CD8-positive, alpha-beta memory T cell (primary cell): ENCODE measurements at regions not wholly inside any gene's neighbourhood (a gene's known extent, or its start where the extent isn't known, plus 50 kb on each side); places are given as distances from the start of the nearest gene placed in this dataset.

Source experiments
- CTCF ChIA-PET: fragments of 350-600 bp; sonication (Branson Sonifier 250); formaldehyde crosslinking; loops from one replicate; lab custom pipeline; 2021; ENCODE audit warnings: antibody characterized with exemption; lab: Charles Lee
- POLR2A ChIA-PET: fragments of 350-600 bp; sonication (Branson Sonifier 250); formaldehyde crosslinking; loops from one replicate; lab custom pipeline; 2021; ENCODE audit warnings: antibody characterized with exemption; lab: Charles Lee
- DNase-seq, 5 donors: peaks; one replicate each; pipeline versions ENCODE4 v3.0.0 to v3.0.0-alpha.2; 2020 to 2022; ENCODE audit warnings: mixed read lengths in 1 of 5
- H3K27ac ChIP-seq: one replicate; pipeline ENCODE4 v1.7.0; 2013; ENCODE audit warnings: low read depth, mild to moderate bottlenecking, low read length, moderate library complexity
- H3K27me3 ChIP-seq: 2 replicates; pipeline ENCODE4 v1.7.0; 2013; ENCODE audit warnings: low read length, mild to moderate bottlenecking; ENCODE audit not compliant: insufficient read depth, poor library complexity, severe bottlenecking
- H3K36me3 ChIP-seq: 2 replicates; pipeline ENCODE4 v1.7.0; 2013; ENCODE audit warnings: mild to moderate bottlenecking, low read length, moderate library complexity; ENCODE audit not compliant: insufficient read depth
- H3K4me1 ChIP-seq: 2 replicates; pipeline ENCODE4 v1.7.0; 2013; ENCODE audit warnings: mild to moderate bottlenecking, low read length, moderate library complexity; ENCODE audit not compliant: insufficient read depth
- H3K4me3 ChIP-seq: 2 replicates; pipeline ENCODE4 v1.7.0; 2013; ENCODE audit warnings: mild to moderate bottlenecking, low read length
- H3K9me3 ChIP-seq: 2 replicates; pipeline ENCODE4 v1.7.0; 2013; ENCODE audit warnings: mild to moderate bottlenecking, low read length
- H3K27ac Mint-ChIP-seq, 8 donors: one replicate each; pipeline ENCODE4 v1.8.0; 2020 to 2021; ENCODE audit warnings: mixed read lengths in 8 of 8, mild to moderate bottlenecking in 6 of 8, inconsistent platforms in 3 of 8, moderate library complexity in 3 of 8
- H3K27me3 Mint-ChIP-seq, 2 donors: one replicate each; pipeline ENCODE4 v1.8.0; 2020 to 2021; ENCODE audit warnings: mixed read lengths in 2 of 2, mild to moderate bottlenecking in 1 of 2, moderate library complexity in 1 of 2
- H3K36me3 Mint-ChIP-seq, 3 donors: one replicate each; pipeline ENCODE4 v1.8.0; 2020 to 2021; ENCODE audit warnings: mixed read lengths in 3 of 3, inconsistent platforms in 1 of 3, mild to moderate bottlenecking in 1 of 3
- H3K4me1 Mint-ChIP-seq, 3 donors: one replicate each; pipeline ENCODE4 v1.8.0; 2020 to 2021; ENCODE audit warnings: mixed read lengths in 3 of 3, inconsistent platforms in 1 of 3, mild to moderate bottlenecking in 1 of 3
- H3K4me3 Mint-ChIP-seq, 7 donors: one replicate each; pipeline ENCODE4 v1.8.0; 2020 to 2021; ENCODE audit warnings: mixed read lengths in 7 of 7, mild to moderate bottlenecking in 6 of 7, moderate library complexity in 4 of 7, inconsistent platforms in 2 of 7
- H3K9me3 Mint-ChIP-seq, 5 donors: one replicate each; pipeline ENCODE4 v1.8.0; 2020 to 2022; ENCODE audit warnings: mixed read lengths in 5 of 5, mild to moderate bottlenecking in 3 of 5, moderate library complexity in 2 of 5, inconsistent platforms in 1 of 5

GRCh38 chr14:94989946-94990345, 167.4 kb downstream of the DICER1 start:
- no peak for DNase-seq
- no peak overlapping the region for H3K27ac Mint-ChIP-seq
- POLR2A ChIA-PET: no interaction called here

GRCh38 chr14:94989417-94989816, 167.9 kb downstream of the DICER1 start:
- CTCF ChIA-PET: no interaction called here
- Histone ChIP-seq H3K4me1 (no peaks in the 10 kb centered on the region), H3K27me3 (no peaks in the 10 kb centered on the region), H3K4me3 (no peak overlapping the region), H3K9me3 (no peaks in the 10 kb centered on the region), H3K27ac (no peak overlapping the region), H3K36me3 (no peaks in the 10 kb centered on the region)
- no peaks in the 10 kb centered on the region for H3K36me3 Mint-ChIP-seq
- no peak overlapping the region for H3K27ac Mint-ChIP-seq
- no peaks in the 10 kb centered on the region for H3K4me1 Mint-ChIP-seq
- H3K9me3 Mint-ChIP-seq: peaks cover 4 to 22% (median 13%) of the 10 kb centered on the region in 5 donors
- H3K27me3 Mint-ChIP-seq: peaks cover 16 to 20% of the 10 kb centered on the region in 2 donors
- POLR2A ChIA-PET: no interaction called here
- no peak for DNase-seq
- no peak overlapping the region for H3K4me3 Mint-ChIP-seq

More at GRCh38 chr14:94989946-94990345, 167.4 kb downstream of the DICER1 start:
- H3K4me3 Mint-ChIP-seq: no peak overlapping the region
- no peaks in the 10 kb centered on the region for H3K4me1 Mint-ChIP-seq
- Histone ChIP-seq H3K4me1 (no peaks in the 10 kb centered on the region), H3K4me3 (no peak overlapping the region), H3K27me3 (peaks cover 4% of the 10 kb centered on the region), H3K9me3 (no peaks in the 10 kb centered on the region), H3K36me3 (no peaks in the 10 kb centered on the region), H3K27ac (no peak overlapping the region)
- H3K9me3 Mint-ChIP-seq: peaks cover 4 to 22% (median 13%) of the 10 kb centered on the region in 5 donors
- CTCF ChIA-PET: no interaction called here
- H3K27me3 Mint-ChIP-seq: peaks cover 17% of the 10 kb centered on the region in 2 donors
- H3K36me3 Mint-ChIP-seq: no peaks in the 10 kb centered on the region

DNA sequence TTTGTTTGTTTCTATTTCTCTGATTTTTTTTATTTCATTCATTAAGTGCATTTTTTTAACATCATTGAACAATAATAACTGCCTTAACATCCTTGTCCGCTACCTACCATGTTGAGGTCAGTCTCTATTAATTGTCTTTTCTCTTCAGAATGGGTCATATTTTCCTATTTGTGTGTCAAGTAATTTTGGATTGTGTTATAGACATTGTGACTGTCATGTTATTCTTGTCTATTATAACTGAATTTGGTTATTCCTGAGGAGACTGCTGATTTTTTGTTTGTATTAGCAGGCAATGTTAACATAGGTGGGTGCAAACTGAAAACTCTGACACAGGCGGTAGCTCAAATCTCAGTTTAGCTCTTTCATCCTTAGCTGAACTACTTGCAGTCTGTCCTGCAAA, 169.9 kb downstream of the DICER1 start:
- H3K4me3 ChIP-seq: no peak overlapping the region
- no peaks in the 10 kb centered on the region for H3K4me1 Mint-ChIP-seq
- H3K36me3 Mint-ChIP-seq: peaks cover 0 to 1% (median 0%) of the 10 kb centered on the region in 3 donors
- peaks cover 19 to 21% of the 10 kb centered on the region in 2 donors for H3K27me3 Mint-ChIP-seq
- H3K36me3 ChIP-seq: no peaks in the 10 kb centered on the region
- no peak overlapping the region for H3K27ac ChIP-seq
- peaks cover 10 to 22% (median 17%) of the 10 kb centered on the region in 5 donors for H3K9me3 Mint-ChIP-seq
- H3K9me3 ChIP-seq: no peaks in the 10 kb centered on the region
- H3K4me1 ChIP-seq: no peaks in the 10 kb centered on the region
- ChIA-PET CTCF (no interaction called here), POLR2A (no interaction called here)
- DNase-seq: no peak
- H3K27me3 ChIP-seq: no peaks in the 10 kb centered on the region
- H3K4me3 Mint-ChIP-seq: no peak overlapping the region
- H3K27ac Mint-ChIP-seq: no peak overlapping the region

- ChIA-PET CTCF (no interaction called here), POLR2A (no interaction called here)
- H3K9me3 Mint-ChIP-seq: peaks cover 0 to 8% (median 5%) of the 10 kb centered on the region in 5 donors
- H3K36me3 Mint-ChIP-seq: peaks cover 0 to 4% (median 1%) of the 10 kb centered on the region in 3 donors
- no peak for DNase-seq
- Histone ChIP-seq H3K4me1 (no peaks in the 10 kb centered on the region), H3K27me3 (no peaks in the 10 kb centered on the region), H3K36me3 (no peaks in the 10 kb centered on the region), H3K4me3 (no peak overlapping the region), H3K27ac (no peak overlapping the region), H3K9me3 (no peaks in the 10 kb centered on the region)
- H3K4me1 Mint-ChIP-seq: no peaks in the 10 kb centered on the region
- H3K27ac Mint-ChIP-seq: no peak overlapping the region
- H3K27me3 Mint-ChIP-seq: peaks cover 7 to 9% of the 10 kb centered on the region in 2 donors
- H3K4me3 Mint-ChIP-seq: no peak overlapping the region
Observed at GRCh38 chr14:94979891-94980290, 177.4 kb downstream of the DICER1 start.

GRCh38 chr14:94977016-94977415, 180.3 kb downstream of the DICER1 start:
- no peaks in the 10 kb centered on the region for H3K4me1 ChIP-seq
- POLR2A ChIA-PET: no interaction called here
- Mint-ChIP-seq H3K4me1 (no peaks in the 10 kb centered on the region), H3K36me3 (peaks cover 0 to 4% (median 0%) of the 10 kb centered on the region in 3 donors), H3K27ac (no peak overlapping the region), H3K9me3 (peaks cover 0 to 5% (median 0%) of the 10 kb centered on the region in 5 donors), H3K27me3 (peaks cover 8 to 16% of the 10 kb centered on the region in 2 donors), H3K4me3 (no peak overlapping the region)
- DNase-seq: no peak
- H3K9me3 ChIP-seq: no peaks in the 10 kb centered on the region
- no peaks in the 10 kb centered on the region for H3K36me3 ChIP-seq
- H3K27ac ChIP-seq: no peak overlapping the region
- no peaks in the 10 kb centered on the region for H3K27me3 ChIP-seq
- no peak overlapping the region for H3K4me3 ChIP-seq
- CTCF ChIA-PET: no interaction called here

- Histone ChIP-seq H3K9me3 (no peaks in the 10 kb centered on the region), H3K4me3 (no peak overlapping the region), H3K27me3 (no peaks in the 10 kb centered on the region), H3K27ac (no peak overlapping the region), H3K36me3 (no peaks in the 10 kb centered on the region), H3K4me1 (no peaks in the 10 kb centered on the region)
- H3K4me3 Mint-ChIP-seq: no peak overlapping the region
- peaks cover 0 to 8% (median 0%) of the 10 kb centered on the region in 3 donors for H3K36me3 Mint-ChIP-seq
- peaks cover 14 to 26% of the 10 kb centered on the region in 2 donors for H3K27me3 Mint-ChIP-seq
- H3K27ac Mint-ChIP-seq: peak overlapping the region in 1 of 8 donors; percentile 7
- CTCF ChIA-PET: no interaction called here
- no peak for DNase-seq
- no peaks in the 10 kb centered on the region for H3K4me1 Mint-ChIP-seq
- POLR2A ChIA-PET: no interaction called here
- H3K9me3 Mint-ChIP-seq: peaks cover 0 to 2% (median 2%) of the 10 kb centered on the region in 5 donors
Observed at GRCh38 chr14:94975366-94975765, 182.0 kb downstream of the DICER1 start.

- Mint-ChIP-seq H3K27me3 (peaks cover 14 to 26% of the 10 kb centered on the region in 2 donors), H3K4me3 (no peak overlapping the region), H3K36me3 (peaks cover 0 to 8% (median 0%) of the 10 kb centered on the region in 3 donors), H3K9me3 (peaks cover 0 to 2% (median 2%) of the 10 kb centered on the region in 5 donors), H3K4me1 (no peaks in the 10 kb centered on the region), H3K27ac (no peak overlapping the region)
- H3K27ac ChIP-seq: no peak overlapping the region
- H3K4me1 ChIP-seq: no peaks in the 10 kb centered on the region
- CTCF ChIA-PET: no interaction called here
- no peak for DNase-seq
- no peak overlapping the region for H3K4me3 ChIP-seq
- H3K27me3 ChIP-seq: no peaks in the 10 kb centered on the region
- H3K36me3 ChIP-seq: no peaks in the 10 kb centered on the region
- no peaks in the 10 kb centered on the region for H3K9me3 ChIP-seq
- POLR2A ChIA-PET: no interaction called here
Observed at GRCh38 chr14:94974893-94975292, 182.4 kb downstream of the DICER1 start.

GRCh38 chr14:94974422-94974821, 182.9 kb downstream of the DICER1 start:
- Mint-ChIP-seq H3K36me3 (peaks cover 0 to 8% (median 0%) of the 10 kb centered on the region in 3 donors), H3K4me3 (no peak overlapping the region), H3K27ac (no peak overlapping the region), H3K27me3 (peaks cover 14 to 26% of the 10 kb centered on the region in 2 donors), H3K9me3 (peaks cover 0 to 2% (median 2%) of the 10 kb centered on the region in 5 donors), H3K4me1 (no peaks in the 10 kb centered on the region)
- DNase-seq: no peak
- POLR2A ChIA-PET: no interaction called here
- Histone ChIP-seq H3K27me3 (no peaks in the 10 kb centered on the region), H3K27ac (no peak overlapping the region), H3K9me3 (no peaks in the 10 kb centered on the region), H3K4me3 (no peak overlapping the region), H3K36me3 (no peaks in the 10 kb centered on the region), H3K4me1 (no peaks in the 10 kb centered on the region)
- CTCF ChIA-PET: no interaction called here
